GM12892 (cell line): ENCODE measurements at regions not wholly inside any gene's neighbourhood (a gene's known extent, or its start where the extent isn't known, plus 50 kb on each side); places are given as distances from the start of the nearest gene placed in this dataset.

ENCODE experiments used
- POLR2A ChIP-seq: IDR thresholded peaks from 2 replicates; pipeline ENCODE4 v1.6.1; 2011; ENCODE audit warnings: low read depth, low read length, control low read depth
- POLR2AphosphoS5 ChIP-seq: IDR thresholded peaks from 2 replicates; pipeline ENCODE4 v1.6.1; 2011; ENCODE audit warnings: low read depth, low read length, control low read depth
- TAF1 ChIP-seq: IDR thresholded peaks from 2 replicates; pipeline ENCODE4 v1.6.1; 2011; ENCODE audit warnings: low read depth, mild to moderate bottlenecking, control low read depth, low read length, borderline replicate concordance

DNA sequence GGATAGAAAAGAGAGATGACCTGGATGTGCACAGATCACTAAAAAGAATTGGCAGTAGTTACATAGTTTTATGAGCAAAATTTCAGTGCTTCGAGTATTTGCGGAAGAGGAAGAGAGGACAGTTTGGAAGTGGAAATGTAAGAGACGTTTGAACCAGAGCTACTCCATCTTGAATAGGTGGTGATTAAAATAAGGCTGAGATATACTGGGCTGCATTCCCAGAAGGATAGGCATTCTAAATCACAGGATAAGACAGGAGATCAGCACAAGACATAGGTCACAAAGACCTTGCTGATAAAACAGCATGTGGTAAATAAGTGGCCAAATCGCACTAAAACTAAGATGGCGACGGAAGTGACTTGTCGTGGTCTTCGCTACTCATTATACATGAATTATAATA is 453.3 kb downstream of the COL11A1 start:
- TF ChIP-seq POLR2A (no peak), POLR2AphosphoS5 (no peak), TAF1 (no peak)
